ENCODE measurements at regions not wholly inside any gene's neighbourhood (a gene's known extent, or its start where the extent isn't known, plus 50 kb on each side); places are given as distances from the start of the nearest gene placed in this dataset.
"Not testable (repeated sequence)": the region's sequence is repeated elsewhere in the genome, so short reads cannot be mapped to it uniquely, and the experiment has no call there.

- intact Hi-C loops (cut with DNase I, micrococcal nuclease); H3K4me3 Mint-ChIP-seq; ATAC-seq; H3K27ac Mint-ChIP-seq; H3K27me3 Mint-ChIP-seq; POLR2A ChIA-PET; H3K9me3 Mint-ChIP-seq (ENCODE audit: low read depth); H3K4me1 Mint-ChIP-seq; DNase-seq; H3K36me3 Mint-ChIP-seq (ENCODE audit: low read depth): not testable (repeated sequence)
- CTCF ChIA-PET: interaction anchor here (0.9 to 1.3 kb wide), 3 partner anchors 10 to 73 kb away, joined by 3 read pairs; no protein-coding TSS in a partner anchor
Measured at GRCh38 chr1:211890091-211890995, 59.8 kb upstream of the LPGAT1 start.

- H3K4me3 Mint-ChIP-seq; H3K36me3 Mint-ChIP-seq (ENCODE audit: low read depth); H3K9me3 Mint-ChIP-seq (ENCODE audit: low read depth); H3K27me3 Mint-ChIP-seq; H3K4me1 Mint-ChIP-seq; intact Hi-C loops (cut with DNase I, micrococcal nuclease); DNase-seq; ATAC-seq; H3K27ac Mint-ChIP-seq; POLR2A ChIA-PET: not testable (repeated sequence)
- CTCF ChIA-PET: interaction anchor here (0.9 to 1.3 kb wide), 3 partner anchors 11 to 72 kb away, joined by 3 read pairs; no protein-coding TSS in a partner anchor
Measured at GRCh38 chr1:211889307-211890090, 58.9 kb upstream of the LPGAT1 start.

DNA sequence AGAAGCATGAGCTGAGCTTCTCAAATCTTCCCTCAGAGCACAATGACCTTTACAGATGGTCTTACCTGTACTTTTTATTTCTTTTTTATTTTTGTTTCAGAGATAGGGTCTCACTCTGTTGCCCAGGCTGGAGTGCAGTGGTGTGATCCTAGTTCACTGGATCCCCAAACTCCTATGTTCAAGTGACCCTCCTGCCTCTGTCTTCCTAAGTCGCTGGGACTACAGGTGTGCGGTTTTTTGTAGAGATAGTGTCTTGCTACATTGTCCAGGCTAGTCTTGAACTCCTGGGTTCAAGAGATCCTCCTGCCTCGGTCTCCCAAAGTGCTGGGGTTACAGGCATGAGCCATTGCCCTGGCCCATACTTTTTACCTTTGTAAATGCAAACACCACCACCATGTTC, 56.0 kb upstream of the LPGAT1 start:
- Mint-ChIP-seq H3K4me1 (peaks cover 11% of the 10 kb centered on the region), H3K27ac (no peak overlapping the region), H3K9me3 (ENCODE audit: low read depth) (peaks cover 2% of the 10 kb centered on the region), H3K4me3 (no peak overlapping the region), H3K27me3 (peaks cover 9% of the 10 kb centered on the region), H3K36me3 (ENCODE audit: low read depth) (no peaks in the 10 kb centered on the region)
- ChIA-PET POLR2A (no interaction called here), CTCF (no interaction called here)
- ATAC-seq: no peak
- DNase-seq: no peak
- intact Hi-C loops (cut with DNase I, micrococcal nuclease): no loop called here

DNA sequence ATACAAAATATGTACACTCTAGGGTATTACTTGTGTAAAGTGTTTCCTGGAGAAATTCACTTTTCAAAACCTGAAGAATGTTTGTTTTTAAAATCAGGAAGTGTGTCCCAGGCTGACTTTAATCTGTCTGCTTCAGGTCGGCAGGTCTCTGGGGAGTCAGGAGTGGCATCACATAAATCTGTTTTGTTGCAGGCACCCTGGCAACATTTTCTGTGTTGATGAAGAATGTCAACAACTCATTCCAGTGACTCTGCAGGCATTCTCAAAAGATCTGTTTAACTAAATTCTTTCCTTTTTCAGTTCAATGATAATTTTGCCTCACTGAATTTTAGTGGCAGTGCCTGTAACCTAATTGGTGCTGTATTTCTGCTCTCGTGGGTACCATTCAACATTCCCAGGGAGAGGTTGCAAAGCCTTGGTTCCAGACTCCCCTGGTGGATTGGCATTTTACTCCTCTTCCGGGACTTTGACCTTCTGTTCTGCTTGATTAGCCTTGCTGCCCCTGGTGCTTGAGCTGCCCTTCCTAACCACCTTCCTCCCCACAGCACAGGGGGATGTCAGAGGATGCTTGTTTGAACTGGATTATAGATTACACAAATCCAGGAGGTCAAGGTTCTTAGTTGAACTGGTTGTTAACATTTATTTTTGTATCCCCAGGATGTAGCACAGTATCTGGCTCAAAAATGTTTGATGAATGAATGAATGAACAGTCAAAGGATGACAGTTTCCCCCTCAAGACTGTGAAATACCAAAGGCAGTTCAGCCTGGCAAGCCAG, 55.4 kb upstream of the LPGAT1 start:
- Mint-ChIP-seq H3K27ac (no peak overlapping the region), H3K4me1 (peaks cover 11% of the 10 kb centered on the region), H3K36me3 (ENCODE audit: low read depth) (no peaks in the 10 kb centered on the region), H3K27me3 (peaks cover 9% of the 10 kb centered on the region), H3K9me3 (ENCODE audit: low read depth) (peaks cover 4% of the 10 kb centered on the region), H3K4me3 (no peak overlapping the region)
- intact Hi-C loops (cut with DNase I, micrococcal nuclease): no loop called here
- CTCF ChIA-PET: interaction anchor here (0.8 kb wide), 1 partner anchor 16 kb away, joined by 3 read pairs; no protein-coding TSS in a partner anchor
- DNase-seq (no peak), ATAC-seq (no peak)
- POLR2A ChIA-PET: no interaction called here

DNA sequence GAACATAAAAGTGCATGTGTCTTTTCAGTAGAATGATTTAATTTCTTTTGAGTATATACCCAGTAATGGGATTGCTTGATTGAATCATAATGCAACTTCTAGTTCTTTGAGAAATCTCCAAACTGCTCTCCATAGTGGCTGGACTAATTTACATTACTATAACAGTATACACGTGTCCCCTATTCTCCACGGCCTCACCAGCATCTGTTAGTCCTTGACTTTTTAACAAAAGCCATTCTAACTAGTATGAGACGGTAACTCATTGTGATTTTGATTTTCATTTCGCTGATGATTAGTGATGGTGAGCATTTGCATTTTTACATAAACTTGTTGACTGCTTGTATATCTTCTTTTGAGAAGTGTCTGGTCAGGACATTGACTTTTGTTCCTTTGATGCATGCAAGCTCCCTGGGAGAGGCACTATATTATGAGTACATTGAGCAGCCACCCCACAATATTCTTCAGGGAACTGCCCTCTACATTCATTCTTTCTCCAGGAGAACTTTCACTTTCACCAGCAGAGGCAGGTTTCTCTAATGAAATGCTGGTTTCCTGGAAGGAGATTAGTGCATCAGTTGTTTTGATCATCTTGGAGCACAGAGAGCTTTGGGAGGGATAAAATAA, 51.9 kb upstream of the LPGAT1 start:
- Mint-ChIP-seq H3K9me3 (ENCODE audit: low read depth) (peaks cover 2% of the 10 kb centered on the region), H3K27ac (no peak overlapping the region), H3K36me3 (ENCODE audit: low read depth) (no peaks in the 10 kb centered on the region), H3K4me1 (peaks cover 7% of the 10 kb centered on the region), H3K27me3 (peaks cover 9% of the 10 kb centered on the region), H3K4me3 (no peak overlapping the region)
- intact Hi-C loops (cut with DNase I, micrococcal nuclease): no loop called here
- no peak for DNase-seq
- ChIA-PET POLR2A (no interaction called here), CTCF (no interaction called here)
- ATAC-seq: no peak

All from activated CD4-positive, alpha-beta T cell treated with anti-CD3 and anti-CD28 coated beads for 36 hours (primary cell).